ENCODE measurements at regions not wholly inside any gene's neighbourhood (a gene's known extent, or its start where the extent isn't known, plus 50 kb on each side); places are given as distances from the start of the nearest gene placed in this dataset.

GRCh38 chr11:45597097-45597496, 68.3 kb downstream of the CHST1 start:
- intact Hi-C loops (cut with DNase I), result no loop called here
- ATAC-seq (no peak), DNase-seq (no peak)
- Histone ChIP-seq H3K27ac (no peak overlapping the region), H3K9me3 (no peaks in the 10 kb centered on the region), H3K4me3 (no peak overlapping the region), H3K27me3 (peaks cover 0 to 8% of the 10 kb centered on the region in 2 donors), H3K36me3 (no peaks in the 10 kb centered on the region), H3K4me1 (no peaks in the 10 kb centered on the region)
- no peak for TF ChIP-seq CTCF (IDR thresholded peaks at IDR 0.05)

- no peak overlapping the region for H3K27ac ChIP-seq
- peaks cover 0 to 8% of the 10 kb centered on the region in 2 donors for H3K27me3 ChIP-seq
- no peaks in the 10 kb centered on the region for H3K9me3 ChIP-seq
- TF ChIP-seq CTCF (IDR thresholded peaks at IDR 0.05), result no peak
- no peak for ATAC-seq
- no peak for DNase-seq
- no peak overlapping the region for H3K4me3 ChIP-seq
- intact Hi-C loops (cut with DNase I), result no loop called here
- H3K36me3 ChIP-seq, result no peaks in the 10 kb centered on the region
- H3K4me1 ChIP-seq, result no peaks in the 10 kb centered on the region
Observed at GRCh38 chr11:45596571-45596970, 68.9 kb downstream of the CHST1 start.

- TF ChIP-seq CTCF (IDR thresholded peaks at IDR 0.05), result no peak
- Histone ChIP-seq H3K27me3 (peaks cover 0 to 8% of the 10 kb centered on the region in 2 donors), H3K4me1 (no peaks in the 10 kb centered on the region), H3K9me3 (no peaks in the 10 kb centered on the region), H3K4me3 (no peak overlapping the region), H3K36me3 (no peaks in the 10 kb centered on the region), H3K27ac (no peak overlapping the region)
- intact Hi-C loops (cut with DNase I), result no loop called here
- ATAC-seq (no peak), DNase-seq (no peak)
Observed at GRCh38 chr11:45593992-45594391, 71.4 kb downstream of the CHST1 start.

- no peak for TF ChIP-seq CTCF (IDR thresholded peaks at IDR 0.05)
- no peak for DNase-seq
- no peak for ATAC-seq
- H3K36me3 ChIP-seq, result no peaks in the 10 kb centered on the region
- no peaks in the 10 kb centered on the region for H3K4me1 ChIP-seq
- no peaks in the 10 kb centered on the region for H3K9me3 ChIP-seq
- peaks cover 0 to 8% of the 10 kb centered on the region in 2 donors for H3K27me3 ChIP-seq
- no peak overlapping the region for H3K4me3 ChIP-seq
- H3K27ac ChIP-seq, result no peak overlapping the region
- intact Hi-C loops (cut with DNase I), result no loop called here
Observed at GRCh38 chr11:45592636-45593035, 72.8 kb downstream of the CHST1 start.

GRCh38 chr11:45590743-45591142, 74.7 kb downstream of the CHST1 start:
- no peaks in the 10 kb centered on the region for H3K36me3 ChIP-seq
- no peak for DNase-seq

More at GRCh38 chr11:45590743-45591142, 74.7 kb downstream of the CHST1 start:
- Histone ChIP-seq H3K27ac (no peak overlapping the region), H3K9me3 (no peaks in the 10 kb centered on the region), H3K27me3 (no peaks in the 10 kb centered on the region), H3K4me3 (no peak overlapping the region), H3K4me1 (no peaks in the 10 kb centered on the region)
- TF ChIP-seq CTCF (IDR thresholded peaks at IDR 0.05), result no peak
- no peak for ATAC-seq
- intact Hi-C loops (cut with DNase I), result no loop called here

Data from left lung (tissue), 4 donors.